ENCODE measurements at regions not wholly inside any gene's neighbourhood (a gene's known extent, or its start where the extent isn't known, plus 50 kb on each side); places are given as distances from the start of the nearest gene placed in this dataset.
"Not testable (repeated sequence)": the region's sequence is repeated elsewhere in the genome, so short reads cannot be mapped to it uniquely, and the experiment has no call there.

DNA sequence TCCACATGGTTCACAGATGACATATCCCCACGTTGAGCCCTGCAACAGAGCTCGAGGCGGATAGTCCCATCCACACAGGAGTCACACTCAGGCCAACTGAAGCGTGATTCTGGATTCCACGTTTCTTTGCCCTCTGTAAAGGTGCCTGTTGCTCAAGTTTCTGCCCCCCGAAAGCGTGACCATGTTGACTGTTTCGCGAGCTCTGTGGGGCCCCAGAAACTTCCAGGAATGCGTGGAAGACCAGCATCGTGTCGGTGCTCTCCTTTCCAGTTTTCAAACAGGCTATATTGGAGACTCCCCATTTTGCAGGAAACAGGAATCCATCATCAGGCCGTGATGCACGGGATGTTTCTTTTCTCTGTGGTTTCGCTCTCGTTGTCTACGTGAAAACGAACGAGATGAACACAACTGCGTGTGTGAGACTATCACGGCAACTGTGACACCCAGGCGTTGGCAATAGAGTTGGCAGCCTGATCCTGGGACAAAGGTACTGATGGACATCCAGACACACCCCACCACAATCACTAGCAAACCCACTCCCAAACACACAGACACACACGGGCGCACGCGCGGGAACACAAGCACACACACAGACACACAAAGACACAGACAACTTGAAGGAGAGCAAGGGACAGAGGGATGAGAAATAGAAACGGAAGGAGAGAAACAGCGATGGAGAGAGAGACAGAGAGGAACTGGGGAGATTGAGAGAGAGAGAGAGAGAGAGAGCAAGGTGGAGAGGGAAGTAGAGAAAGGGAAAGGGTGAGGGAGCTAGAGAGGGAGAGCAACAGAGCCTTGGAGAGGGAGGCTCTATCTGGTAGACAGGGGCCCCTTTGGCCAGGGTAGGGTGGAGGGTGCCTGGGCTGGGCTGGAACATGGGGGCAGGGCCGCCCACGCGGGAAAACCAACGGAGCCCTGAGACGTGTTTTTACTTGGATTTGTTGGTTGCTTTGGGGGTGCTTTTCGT is 1609.3 kb downstream of the SPATA31A7 start:
- H3K9me3 ChIP-seq; intact Hi-C loops (cut with DNase I); H3K36me3 ChIP-seq: not testable (repeated sequence)
- peak overlapping the region; percentile 53 to 62 (median 57) for H3K4me3 ChIP-seq
- DNase-seq (ENCODE audit: extremely low spot score): peak; percentile 92
- H3K27ac ChIP-seq (replicated peaks in 1 of 4): peak overlapping the region in 1 of 4 donors; percentile 57
- 20% methylated on average over 35 of the region's 35 CpGs for WGBS
- H3K4me1 ChIP-seq: peaks cover 17 to 40% (median 39%) of the 10 kb centered on the region in 4 donors
- peaks cover 0 to 54% (median 33%) of the 10 kb centered on the region in 4 donors for H3K27me3 ChIP-seq

GRCh38 chr9:62799851-62800371 is 1610.1 kb downstream of the SPATA31A7 start:
- H3K4me1 ChIP-seq: peaks cover 17 to 40% (median 39%) of the 10 kb centered on the region in 4 donors
- DNase-seq (ENCODE audit: extremely low spot score): peak; percentile 92
- H3K4me3 ChIP-seq: peak overlapping the region; percentile 53 to 62 (median 57)
- H3K27ac ChIP-seq (replicated peaks in 1 of 4): peak overlapping the region in 3 of 4 donors; percentile 6 to 57 (median 13)
- 19% methylated on average over 22 of the region's 36 CpGs for WGBS
- H3K9me3 ChIP-seq; H3K36me3 ChIP-seq; intact Hi-C loops (cut with DNase I): not testable (repeated sequence)
- peaks cover 0 to 62% (median 33%) of the 10 kb centered on the region in 4 donors for H3K27me3 ChIP-seq

DNA sequence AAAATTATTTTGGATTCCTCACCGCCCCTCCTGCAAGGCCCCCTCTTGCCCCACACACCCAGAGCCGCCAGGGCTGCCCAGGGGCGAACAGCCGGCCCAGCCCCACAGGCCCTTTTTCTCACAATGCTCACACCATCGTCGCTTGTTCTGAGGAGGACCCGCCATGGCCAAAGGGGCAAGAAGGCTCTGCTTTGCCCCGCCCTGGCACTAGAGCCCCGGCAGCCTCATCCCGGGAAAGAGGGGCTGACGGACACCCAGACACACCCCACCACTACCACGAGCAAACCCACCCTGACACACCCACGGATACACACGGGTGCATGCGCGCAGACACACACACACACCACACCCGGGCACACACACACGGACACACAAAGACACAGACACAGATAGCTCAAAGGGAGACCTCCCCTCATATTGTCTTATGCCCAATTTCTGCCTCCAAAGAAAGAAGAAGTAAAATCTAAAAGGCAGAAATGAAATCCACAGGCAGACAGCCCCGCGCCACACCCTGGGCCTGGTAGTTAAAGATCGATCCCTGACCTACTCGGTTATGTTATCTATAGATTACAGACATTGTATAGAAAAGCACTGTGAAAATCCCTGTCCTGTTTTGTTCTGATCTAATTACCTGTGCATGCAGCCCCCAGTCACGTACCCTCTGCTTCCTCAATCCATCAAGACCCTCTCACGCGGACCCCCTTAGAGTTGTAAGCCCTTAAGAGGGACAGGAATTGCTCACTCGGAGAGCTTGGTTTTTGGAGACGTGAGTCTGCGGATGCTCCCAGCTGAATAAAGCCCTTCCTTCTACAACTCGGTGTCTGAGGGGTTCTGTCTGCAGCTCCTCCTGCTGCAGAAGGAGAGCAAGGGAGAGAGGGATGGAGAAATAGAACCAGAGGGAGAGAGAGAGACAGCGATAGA is 1610.9 kb downstream of the SPATA31A7 start:
- H3K27me3 ChIP-seq: peaks cover 0 to 70% (median 33%) of the 10 kb centered on the region in 4 donors
- DNase-seq (ENCODE audit: extremely low spot score): peak; percentile 93
- H3K9me3 ChIP-seq; intact Hi-C loops (cut with DNase I); H3K36me3 ChIP-seq: not testable (repeated sequence)
- peaks cover 17 to 40% (median 39%) of the 10 kb centered on the region in 4 donors for H3K4me1 ChIP-seq
- peak overlapping the region in 2 of 4 donors; percentile 6 to 57 for H3K27ac ChIP-seq (replicated peaks in 1 of 4)
- WGBS: 41% methylated on average over 28 of the region's 30 CpGs
- H3K4me3 ChIP-seq: peak overlapping the region; percentile 53 to 62 (median 57)

GRCh38 chr9:62801372-62801811 is 1611.6 kb downstream of the SPATA31A7 start:
- Histone ChIP-seq H3K27ac (replicated peaks in 1 of 4) (peak overlapping the region in 1 of 4 donors; percentile 66), H3K4me3 (peak overlapping the region; percentile 53 to 62 (median 57)), H3K27me3 (peaks cover 0 to 75% (median 33%) of the 10 kb centered on the region in 4 donors), H3K4me1 (peaks cover 17 to 40% (median 39%) of the 10 kb centered on the region in 4 donors)
- H3K9me3 ChIP-seq; H3K36me3 ChIP-seq; intact Hi-C loops (cut with DNase I): not testable (repeated sequence)
- 29% methylated on average over 15 of the region's 15 CpGs for WGBS
- peak; percentile 91 for DNase-seq (ENCODE audit: extremely low spot score)

DNA sequence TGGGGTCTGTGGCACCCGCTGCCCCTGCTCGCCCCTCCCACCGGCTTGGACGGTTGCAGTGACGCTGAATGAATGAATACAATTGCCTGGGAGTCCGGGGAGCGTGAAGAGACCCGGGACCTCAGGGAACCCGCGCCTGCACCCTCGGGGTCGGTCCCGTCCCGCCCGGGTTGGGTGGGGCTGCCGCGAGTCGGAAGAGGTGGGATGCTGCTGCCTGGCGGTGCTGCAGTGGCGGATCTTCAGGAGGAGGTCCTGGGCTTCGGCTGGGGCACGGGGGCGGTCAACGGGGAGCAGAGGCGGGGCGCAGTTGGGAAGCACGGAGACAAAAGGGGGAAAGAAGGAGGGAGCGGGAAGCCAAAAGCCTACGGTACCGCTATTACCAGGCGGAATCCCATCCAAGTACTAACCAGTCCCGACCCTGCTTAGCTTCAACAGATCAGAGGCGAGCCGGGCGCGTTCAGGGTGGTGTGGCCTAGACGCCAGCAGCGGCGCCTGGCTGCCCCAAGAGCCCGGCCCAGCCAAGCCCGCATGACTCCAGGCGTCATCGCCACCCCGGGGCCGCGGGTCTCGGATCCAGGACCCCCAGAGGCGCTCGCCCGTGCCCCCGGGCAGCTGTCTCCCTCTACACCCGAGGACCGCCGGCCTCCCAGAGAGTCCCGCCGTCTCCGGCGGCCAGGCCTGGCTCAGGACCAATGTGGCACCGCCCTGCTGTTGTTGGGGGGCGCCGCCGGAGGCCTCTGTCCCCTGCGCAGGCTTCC is 1612.3 kb downstream of the SPATA31A7 start:
- intact Hi-C loops (cut with DNase I); H3K9me3 ChIP-seq; H3K36me3 ChIP-seq: not testable (repeated sequence)
- TF ChIP-seq, protein P1, sequence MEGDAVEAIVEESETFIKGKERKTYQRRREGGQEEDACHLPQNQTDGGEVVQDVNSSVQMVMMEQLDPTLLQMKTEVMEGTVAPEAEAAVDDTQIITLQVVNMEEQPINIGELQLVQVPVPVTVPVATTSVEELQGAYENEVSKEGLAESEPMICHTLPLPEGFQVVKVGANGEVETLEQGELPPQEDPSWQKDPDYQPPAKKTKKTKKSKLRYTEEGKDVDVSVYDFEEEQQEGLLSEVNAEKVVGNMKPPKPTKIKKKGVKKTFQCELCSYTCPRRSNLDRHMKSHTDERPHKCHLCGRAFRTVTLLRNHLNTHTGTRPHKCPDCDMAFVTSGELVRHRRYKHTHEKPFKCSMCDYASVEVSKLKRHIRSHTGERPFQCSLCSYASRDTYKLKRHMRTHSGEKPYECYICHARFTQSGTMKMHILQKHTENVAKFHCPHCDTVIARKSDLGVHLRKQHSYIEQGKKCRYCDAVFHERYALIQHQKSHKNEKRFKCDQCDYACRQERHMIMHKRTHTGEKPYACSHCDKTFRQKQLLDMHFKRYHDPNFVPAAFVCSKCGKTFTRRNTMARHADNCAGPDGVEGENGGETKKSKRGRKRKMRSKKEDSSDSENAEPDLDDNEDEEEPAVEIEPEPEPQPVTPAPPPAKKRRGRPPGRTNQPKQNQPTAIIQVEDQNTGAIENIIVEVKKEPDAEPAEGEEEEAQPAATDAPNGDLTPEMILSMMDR (IDR thresholded peaks at IDR 0.05): peak in 1 of 3 experiments; percentile 8
- H3K27ac ChIP-seq (replicated peaks in 1 of 4): peak overlapping the region; percentile 51 to 77 (median 61)
- 5% methylated on average over 53 of the region's 63 CpGs for WGBS
- peaks cover 17 to 40% (median 39%) of the 10 kb centered on the region in 4 donors for H3K4me1 ChIP-seq
- H3K27me3 ChIP-seq: peaks cover 0 to 75% (median 33%) of the 10 kb centered on the region in 4 donors
- peak; percentile 96 for DNase-seq (ENCODE audit: extremely low spot score)
- H3K4me3 ChIP-seq: peak overlapping the region; percentile 53 to 62 (median 57)

GRCh38 chr9:62802719-62803079 is 1612.9 kb downstream of the SPATA31A7 start:
- 12% methylated on average over 9 of the region's 9 CpGs for WGBS
- peak overlapping the region in 3 of 4 donors; percentile 51 to 77 (median 66) for H3K27ac ChIP-seq (replicated peaks in 1 of 4)

GRCh38 chr9:62803099-62803498 is 1613.3 kb downstream of the SPATA31A7 start:
- H3K27ac ChIP-seq (replicated peaks in 1 of 4); H3K9me3 ChIP-seq; H3K36me3 ChIP-seq; intact Hi-C loops (cut with DNase I): not testable (repeated sequence)
- peak overlapping the region in 1 of 4 donors; percentile 57 for H3K4me3 ChIP-seq
- DNase-seq (ENCODE audit: extremely low spot score): peak; percentile 79
- peaks cover 0 to 81% (median 33%) of the 10 kb centered on the region in 4 donors for H3K27me3 ChIP-seq
- H3K4me1 ChIP-seq: peaks cover 17 to 40% (median 39%) of the 10 kb centered on the region in 4 donors
- 47% methylated on average over 2 of the region's 2 CpGs for WGBS

More at GRCh38 chr9:62802719-62803079, 1612.9 kb downstream of the SPATA31A7 start:
- H3K4me1 ChIP-seq: peaks cover 17 to 40% (median 39%) of the 10 kb centered on the region in 4 donors
- intact Hi-C loops (cut with DNase I); H3K36me3 ChIP-seq; H3K9me3 ChIP-seq; DNase-seq (ENCODE audit: extremely low spot score): not testable (repeated sequence)
- H3K27me3 ChIP-seq: peaks cover 0 to 78% (median 33%) of the 10 kb centered on the region in 4 donors
- peak overlapping the region; percentile 53 to 62 (median 57) for H3K4me3 ChIP-seq

DNA sequence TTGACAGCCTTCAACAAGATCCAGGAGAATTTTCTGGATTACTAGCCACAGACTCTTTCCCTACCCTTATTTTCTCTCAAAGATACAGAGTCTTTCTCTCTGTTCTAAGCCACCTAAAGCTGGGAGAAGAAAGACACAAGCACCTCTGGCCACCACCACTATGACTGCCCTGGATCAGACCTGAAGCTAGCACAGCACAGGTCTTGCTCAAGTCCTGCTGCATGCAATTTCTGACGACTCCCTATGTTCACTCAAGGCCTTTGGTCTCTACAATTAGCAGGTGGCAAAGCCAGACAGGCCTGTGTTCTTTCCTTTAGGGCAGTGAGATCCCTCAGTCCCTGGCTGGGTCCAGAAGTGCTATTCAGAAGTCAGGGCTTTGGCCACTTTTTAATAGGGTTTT is 1614.5 kb downstream of the SPATA31A7 start:
- DNase-seq (ENCODE audit: extremely low spot score): peak; percentile 89
- H3K9me3 ChIP-seq; H3K4me3 ChIP-seq; H3K36me3 ChIP-seq; intact Hi-C loops (cut with DNase I); H3K27ac ChIP-seq (replicated peaks in 1 of 4): not testable (repeated sequence)
- peaks cover 0 to 76% (median 30%) of the 10 kb centered on the region in 4 donors for H3K27me3 ChIP-seq
- H3K4me1 ChIP-seq: peaks cover 17 to 33% (median 33%) of the 10 kb centered on the region in 4 donors
- WGBS: 41% methylated on average over 1 of the region's 1 CpG

- 37% methylated on average over 3 of the region's 3 CpGs for WGBS
- DNase-seq (ENCODE audit: extremely low spot score); intact Hi-C loops (cut with DNase I); H3K9me3 ChIP-seq; H3K4me1 ChIP-seq; H3K27ac ChIP-seq (replicated peaks in 1 of 4); H3K36me3 ChIP-seq; H3K4me3 ChIP-seq: not testable (repeated sequence)
- H3K27me3 ChIP-seq: peaks cover 0 to 54% (median 2%) of the 10 kb centered on the region in 4 donors
Observed at GRCh38 chr9:62807424-62807823, 1617.6 kb downstream of the SPATA31A7 start.

GRCh38 chr9:62808081-62808480 is 1618.2 kb downstream of the SPATA31A7 start:
- intact Hi-C loops (cut with DNase I); H3K27ac ChIP-seq (replicated peaks in 1 of 4); H3K9me3 ChIP-seq; H3K36me3 ChIP-seq; H3K4me3 ChIP-seq; H3K4me1 ChIP-seq: not testable (repeated sequence)
- WGBS: 63% methylated on average over 3 of the region's 3 CpGs
- peaks cover 0 to 51% (median 0%) of the 10 kb centered on the region in 4 donors for H3K27me3 ChIP-seq
- DNase-seq (ENCODE audit: extremely low spot score): peak; percentile 92
